ENCODE measurements at regions not wholly inside any gene's neighbourhood (a gene's known extent, or its start where the extent isn't known, plus 50 kb on each side); places are given as distances from the start of the nearest gene placed in this dataset.
A peak's percentile ranks its signal among the peaks of the same experiment; 100 is the strongest.

DNA sequence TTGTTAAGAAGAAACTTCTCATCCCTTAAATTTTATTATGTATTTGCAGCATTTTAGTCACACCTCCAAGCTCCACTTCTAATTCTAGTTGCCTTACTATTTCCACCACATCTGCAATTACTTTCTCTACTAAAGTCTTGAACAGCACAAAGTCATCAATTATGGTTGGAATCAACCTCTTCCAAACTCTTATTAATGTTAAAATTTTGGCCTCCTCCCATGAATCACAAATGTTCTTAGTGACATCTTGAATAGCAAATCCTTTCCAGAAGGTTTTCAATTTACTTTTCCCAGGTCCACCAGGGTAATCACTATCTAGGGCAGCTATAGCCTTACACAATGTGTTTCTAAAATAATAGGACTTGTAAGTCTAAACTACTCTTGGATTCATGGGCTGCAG is 126.3 kb upstream of the POM121L12 start:
- H3K27ac ChIP-seq, result no peak overlapping the region
- DNase-seq (ENCODE audit: low spot score), result no peak
- H3K9me3 ChIP-seq, result no peaks in the 10 kb centered on the region
- H3K4me3 ChIP-seq, result no peak overlapping the region
- no peaks in the 10 kb centered on the region for H3K27me3 ChIP-seq (replicated peaks; ENCODE audit: insufficient read depth)
- no peaks in the 10 kb centered on the region for H3K36me3 ChIP-seq
- TF ChIP-seq, protein P1, sequence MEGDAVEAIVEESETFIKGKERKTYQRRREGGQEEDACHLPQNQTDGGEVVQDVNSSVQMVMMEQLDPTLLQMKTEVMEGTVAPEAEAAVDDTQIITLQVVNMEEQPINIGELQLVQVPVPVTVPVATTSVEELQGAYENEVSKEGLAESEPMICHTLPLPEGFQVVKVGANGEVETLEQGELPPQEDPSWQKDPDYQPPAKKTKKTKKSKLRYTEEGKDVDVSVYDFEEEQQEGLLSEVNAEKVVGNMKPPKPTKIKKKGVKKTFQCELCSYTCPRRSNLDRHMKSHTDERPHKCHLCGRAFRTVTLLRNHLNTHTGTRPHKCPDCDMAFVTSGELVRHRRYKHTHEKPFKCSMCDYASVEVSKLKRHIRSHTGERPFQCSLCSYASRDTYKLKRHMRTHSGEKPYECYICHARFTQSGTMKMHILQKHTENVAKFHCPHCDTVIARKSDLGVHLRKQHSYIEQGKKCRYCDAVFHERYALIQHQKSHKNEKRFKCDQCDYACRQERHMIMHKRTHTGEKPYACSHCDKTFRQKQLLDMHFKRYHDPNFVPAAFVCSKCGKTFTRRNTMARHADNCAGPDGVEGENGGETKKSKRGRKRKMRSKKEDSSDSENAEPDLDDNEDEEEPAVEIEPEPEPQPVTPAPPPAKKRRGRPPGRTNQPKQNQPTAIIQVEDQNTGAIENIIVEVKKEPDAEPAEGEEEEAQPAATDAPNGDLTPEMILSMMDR (IDR thresholded peaks at IDR 0.05), result no peak
- no peak for ATAC-seq (ENCODE audit: insufficient number of reproducible peaks, low FRiP score, low read depth)
- H3K4me1 ChIP-seq (ENCODE audit: control insufficient read depth in 1 of 2, low read depth in 2 of 2), result no peaks in the 10 kb centered on the region

- Histone ChIP-seq H3K9me3 (no peaks in the 10 kb centered on the region), H3K4me1 (ENCODE audit: control insufficient read depth in 1 of 2, low read depth in 2 of 2) (peaks cover 0 to 12% of the 10 kb centered on the region in 2 donors), H3K27ac (peak overlapping the region in 1 of 2 donors; percentile 4), H3K36me3 (no peaks in the 10 kb centered on the region), H3K27me3 (replicated peaks; ENCODE audit: insufficient read depth) (no peaks in the 10 kb centered on the region), H3K4me3 (peak overlapping the region; percentile 41)
- TF ChIP-seq, protein P1 (IDR thresholded peaks at IDR 0.05), result no peak
- ATAC-seq (ENCODE audit: insufficient number of reproducible peaks, low FRiP score, low read depth) (peak; percentile 64), DNase-seq (ENCODE audit: low spot score) (no peak)
These were observed 137.7 kb upstream of the POM121L12 start for GRCh38 chr7:52897713-52898112.

- DNase-seq (ENCODE audit: low spot score) (no peak), ATAC-seq (ENCODE audit: insufficient number of reproducible peaks, low FRiP score, low read depth) (peak; percentile 89)
- H3K36me3 ChIP-seq, result no peaks in the 10 kb centered on the region
- H3K9me3 ChIP-seq, result no peaks in the 10 kb centered on the region
- peaks cover 0 to 12% of the 10 kb centered on the region in 2 donors for H3K4me1 ChIP-seq (ENCODE audit: control insufficient read depth in 1 of 2, low read depth in 2 of 2)
- TF ChIP-seq, protein P1 (IDR thresholded peaks at IDR 0.05), result no peak
- peak overlapping the region; percentile 41 for H3K4me3 ChIP-seq
- H3K27ac ChIP-seq, result peak overlapping the region in 1 of 2 donors; percentile 4
- H3K27me3 ChIP-seq (replicated peaks; ENCODE audit: insufficient read depth), result no peaks in the 10 kb centered on the region
These were observed 138.1 kb upstream of the POM121L12 start for GRCh38 chr7:52897288-52897687.

GRCh38 chr7:52877240-52877639 is 158.2 kb upstream of the POM121L12 start:
- TF ChIP-seq, protein P1 (IDR thresholded peaks at IDR 0.05), result no peak
- no peaks in the 10 kb centered on the region for H3K36me3 ChIP-seq
- H3K4me1 ChIP-seq (ENCODE audit: control insufficient read depth in 1 of 2, low read depth in 2 of 2), result no peaks in the 10 kb centered on the region
- H3K27ac ChIP-seq, result no peak overlapping the region
- DNase-seq (ENCODE audit: low spot score) (no peak), ATAC-seq (ENCODE audit: insufficient number of reproducible peaks, low FRiP score, low read depth) (no peak)
- H3K27me3 ChIP-seq (replicated peaks; ENCODE audit: insufficient read depth), result no peaks in the 10 kb centered on the region
- H3K9me3 ChIP-seq, result no peaks in the 10 kb centered on the region
- H3K4me3 ChIP-seq, result no peak overlapping the region

DNA sequence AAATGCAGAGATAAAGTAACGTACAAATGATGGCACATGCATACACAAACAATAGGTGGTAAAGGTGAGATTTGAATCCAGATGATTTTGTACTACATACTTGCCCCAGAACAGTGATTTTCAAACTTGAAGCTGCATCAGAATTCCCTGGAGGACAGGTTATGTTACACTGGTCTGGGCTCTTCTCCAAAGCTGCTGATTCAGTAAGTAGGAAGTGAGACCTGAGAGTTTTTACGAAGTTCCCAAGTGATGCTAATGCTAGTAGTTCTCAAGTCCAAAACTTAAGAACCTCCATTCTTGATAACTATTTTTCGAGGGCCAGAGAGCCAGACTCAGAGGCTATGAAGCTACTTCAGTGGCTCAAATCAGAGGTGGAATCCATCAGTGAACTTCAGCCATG is 159.0 kb upstream of the POM121L12 start:
- no peaks in the 10 kb centered on the region for H3K36me3 ChIP-seq
- H3K4me1 ChIP-seq (ENCODE audit: control insufficient read depth in 1 of 2, low read depth in 2 of 2), result no peaks in the 10 kb centered on the region
- no peak for ATAC-seq (ENCODE audit: insufficient number of reproducible peaks, low FRiP score, low read depth)
- H3K4me3 ChIP-seq, result no peak overlapping the region
- no peaks in the 10 kb centered on the region for H3K9me3 ChIP-seq
- H3K27me3 ChIP-seq (replicated peaks; ENCODE audit: insufficient read depth), result no peaks in the 10 kb centered on the region
- TF ChIP-seq, protein P1 (IDR thresholded peaks at IDR 0.05), result no peak
- no peak for DNase-seq (ENCODE audit: low spot score)
- H3K27ac ChIP-seq, result no peak overlapping the region
